Spinal cord (tissue), 9 donors: ENCODE measurements at regions not wholly inside any gene's neighbourhood (a gene's known extent, or its start where the extent isn't known, plus 50 kb on each side); places are given as distances from the start of the nearest gene placed in this dataset.

ENCODE experiments used
- DNase-seq, 6 donors: peaks; one replicate each; pipeline versions ENCODE4 v3.0.0 to v3.0.0-alpha.2; 2013 to 2015; ENCODE audit warnings: low spot score in 6 of 6, low read depth in 4 of 6
- H3K27ac ChIP-seq: one replicate; pipeline ENCODE4 v1.5.1; 2013; ENCODE audit warnings: low read depth, low read length, control low read depth
- H3K27me3 ChIP-seq: one replicate; pipeline ENCODE4 v1.6.1; 2013; ENCODE audit warnings: low read length; ENCODE audit not compliant: control insufficient read depth, insufficient read depth
- H3K36me3 ChIP-seq: one replicate; pipeline ENCODE4 v1.6.1; 2013; ENCODE audit warnings: low read length; ENCODE audit not compliant: control insufficient read depth, insufficient read depth
- H3K4me1 ChIP-seq: one replicate; pipeline ENCODE4 v1.6.1; 2013; ENCODE audit warnings: low read length; ENCODE audit not compliant: control insufficient read depth, insufficient read depth
- H3K4me3 ChIP-seq: one replicate; pipeline ENCODE4 v1.5.1; 2013; ENCODE audit warnings: low read depth, low read length, control low read depth
- H3K9me3 ChIP-seq: one replicate; pipeline ENCODE4 v1.6.1; 2013; ENCODE audit warnings: low read length; ENCODE audit not compliant: control insufficient read depth, insufficient read depth
- WGBS: methylation state at CpG from one replicate; pipeline ENCODE4 v1.1.5; 2013; ENCODE audit warnings: missing lambda C conversion rate; ENCODE audit not compliant: insufficient coverage; 5-methylcytosine and 5-hydroxymethylcytosine counted together
- donor health status: healthy.

GRCh38 chr5:87756951-87757350 is 344.2 kb upstream of the CCNH start:
- Histone ChIP-seq H3K36me3 (no peaks in the 10 kb centered on the region), H3K9me3 (no peaks in the 10 kb centered on the region), H3K27ac (no peak overlapping the region), H3K27me3 (no peaks in the 10 kb centered on the region), H3K4me3 (no peak overlapping the region), H3K4me1 (no peaks in the 10 kb centered on the region)
- no peak for DNase-seq
- no CpG with 5 or more reads among the region's 1 CpG for whole genome bisulfite sequencing

- H3K4me1 ChIP-seq: no peaks in the 10 kb centered on the region
- no peaks in the 10 kb centered on the region for H3K27me3 ChIP-seq
- H3K9me3 ChIP-seq: no peaks in the 10 kb centered on the region
- WGBS: 8% methylated on average over 2 of the region's 5 CpGs
- H3K36me3 ChIP-seq: no peaks in the 10 kb centered on the region
- peak in 2 of 6 donors; percentile 56 to 78 for DNase-seq
- no peak overlapping the region for H3K27ac ChIP-seq
- no peak overlapping the region for H3K4me3 ChIP-seq
Measured at GRCh38 chr5:87755360-87755759, 342.6 kb upstream of the CCNH start.

DNA sequence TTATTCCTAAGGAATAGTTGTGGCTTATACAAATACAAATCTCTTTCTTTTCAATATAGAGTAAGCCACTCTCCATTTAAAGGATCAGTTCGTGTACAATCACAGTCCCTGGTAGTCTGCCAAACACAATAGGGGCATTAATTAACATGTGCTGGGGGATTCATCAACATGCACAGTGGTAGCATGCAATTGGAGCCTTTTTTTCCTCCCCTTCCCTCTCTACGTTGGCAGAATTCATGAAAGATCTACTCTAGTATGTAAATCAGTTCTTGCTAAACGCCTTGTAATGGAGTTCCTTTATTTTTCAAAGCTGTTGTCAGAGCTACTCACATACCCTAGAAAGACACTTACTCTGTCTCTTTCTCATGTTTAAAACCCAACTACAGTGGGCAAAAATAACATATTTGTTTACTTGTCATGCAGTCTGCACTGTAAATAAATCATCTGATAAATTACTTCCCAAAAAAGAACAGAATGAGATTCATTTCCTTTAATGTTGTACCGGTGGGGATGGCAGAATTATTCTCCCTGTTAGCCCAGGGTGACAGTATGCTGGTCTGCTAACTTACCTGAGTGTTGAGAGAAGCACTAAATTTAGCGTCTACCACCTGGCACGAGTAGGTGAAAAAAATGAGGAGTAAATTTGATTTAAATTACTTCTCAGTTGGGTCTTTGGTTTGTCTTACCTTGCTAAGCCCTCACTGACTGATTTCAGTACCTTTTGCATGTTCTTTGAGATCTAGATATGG is 341.5 kb upstream of the CCNH start:
- peak in 5 of 6 donors; percentile 74 to 98 (median 83) for DNase-seq
- H3K4me1 ChIP-seq: no peaks in the 10 kb centered on the region
- 23% methylated on average over 2 of the region's 6 CpGs for WGBS

DNA sequence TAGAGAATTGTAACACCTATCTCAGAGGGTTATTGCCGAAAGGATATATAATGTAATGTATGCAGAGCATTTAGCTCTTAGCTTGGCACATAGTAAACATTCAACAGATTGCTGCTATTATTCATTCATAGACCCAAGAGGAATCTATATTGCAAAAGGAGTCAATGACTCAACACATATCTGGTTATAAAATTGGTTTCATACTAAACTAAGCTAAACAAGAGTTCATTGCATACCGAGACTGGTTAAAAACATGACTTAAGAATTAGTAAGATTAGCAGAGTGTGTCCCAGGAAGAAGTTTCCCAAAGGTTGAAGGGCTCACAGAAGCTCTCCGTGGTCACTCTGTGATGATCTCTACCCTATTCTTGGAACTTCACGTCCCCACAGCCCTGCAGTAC is 339.6 kb upstream of the CCNH start:
- H3K4me1 ChIP-seq: no peaks in the 10 kb centered on the region
- no peaks in the 10 kb centered on the region for H3K27me3 ChIP-seq
- DNase-seq: no peak
- H3K4me3 ChIP-seq: no peak overlapping the region
- no peaks in the 10 kb centered on the region for H3K36me3 ChIP-seq
- H3K27ac ChIP-seq: no peak overlapping the region
- H3K9me3 ChIP-seq: no peaks in the 10 kb centered on the region
- 100% methylated on average over 2 of the region's 4 CpGs for whole genome bisulfite sequencing

More for the DNA sequence above, 341.5 kb upstream of the CCNH start:
- Histone ChIP-seq H3K27me3 (no peaks in the 10 kb centered on the region), H3K27ac (peak overlapping the region; percentile 60), H3K36me3 (no peaks in the 10 kb centered on the region), H3K4me3 (no peak overlapping the region), H3K9me3 (no peaks in the 10 kb centered on the region)

DNA sequence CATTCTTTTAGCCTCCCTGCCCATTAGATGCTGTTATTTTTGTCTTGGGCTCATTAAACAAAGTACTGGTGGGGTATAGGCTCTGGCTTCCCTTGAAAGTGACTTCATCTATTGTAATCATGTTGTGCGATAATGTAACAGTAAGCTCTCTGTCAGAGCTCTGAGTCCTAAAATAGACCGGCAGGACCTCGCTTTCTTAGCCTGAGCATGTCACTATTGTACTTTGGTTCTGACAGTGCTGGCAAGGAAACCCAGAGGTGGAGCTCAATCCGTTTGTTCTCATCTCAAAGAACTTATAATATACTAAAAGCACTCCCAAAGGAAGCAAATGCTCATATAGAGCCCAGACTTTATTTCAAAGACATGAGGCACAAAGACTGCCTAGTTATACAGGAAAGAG is 339.1 kb upstream of the CCNH start:
- WGBS: 33% methylated on average over 1 of the region's 4 CpGs
- Histone ChIP-seq H3K36me3 (no peaks in the 10 kb centered on the region), H3K4me3 (no peak overlapping the region), H3K4me1 (no peaks in the 10 kb centered on the region), H3K9me3 (no peaks in the 10 kb centered on the region), H3K27ac (no peak overlapping the region), H3K27me3 (no peaks in the 10 kb centered on the region)
- DNase-seq: peak in 1 of 6 donors; percentile 41

DNA sequence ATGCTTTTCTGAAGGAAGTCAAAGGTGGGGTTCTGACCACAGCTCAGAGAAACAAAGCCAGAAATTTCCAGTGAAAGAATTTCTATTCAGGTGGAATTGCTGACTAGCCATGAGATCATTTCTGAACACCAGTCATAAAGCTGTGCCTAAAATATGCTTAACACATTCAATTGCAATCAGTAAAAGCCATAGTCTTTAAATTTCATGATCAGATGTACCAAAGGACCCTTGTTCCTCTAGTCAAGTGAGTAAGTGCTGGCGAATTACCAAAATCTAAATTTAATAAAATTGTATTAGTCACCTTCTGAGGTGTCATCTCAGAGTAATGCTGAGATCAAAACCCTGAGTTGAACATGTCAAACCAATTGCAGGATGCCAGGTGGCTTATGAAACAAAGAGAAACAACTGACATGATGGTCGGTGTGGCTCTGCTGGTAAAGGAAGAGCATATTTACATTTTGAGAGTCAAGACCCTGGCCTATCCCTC is 334.2 kb upstream of the CCNH start:
- Histone ChIP-seq H3K27ac (no peak overlapping the region), H3K9me3 (no peaks in the 10 kb centered on the region), H3K4me3 (no peak overlapping the region), H3K36me3 (no peaks in the 10 kb centered on the region), H3K4me1 (no peaks in the 10 kb centered on the region), H3K27me3 (no peaks in the 10 kb centered on the region)
- DNase-seq: no peak
- 71% methylated on average over 1 of the region's 2 CpGs for WGBS

GRCh38 chr5:87746341-87746740 is 333.6 kb upstream of the CCNH start:
- DNase-seq: no peak
- Histone ChIP-seq H3K4me1 (no peaks in the 10 kb centered on the region), H3K27ac (no peak overlapping the region), H3K27me3 (no peaks in the 10 kb centered on the region), H3K36me3 (no peaks in the 10 kb centered on the region), H3K9me3 (no peaks in the 10 kb centered on the region), H3K4me3 (no peak overlapping the region)

- H3K4me1 ChIP-seq: no peaks in the 10 kb centered on the region
- DNase-seq: peak in 2 of 6 donors; percentile 13 to 37
- no CpG with 5 or more reads among the region's 2 CpGs for WGBS
- H3K9me3 ChIP-seq: no peaks in the 10 kb centered on the region
- H3K27me3 ChIP-seq: no peaks in the 10 kb centered on the region
- no peak overlapping the region for H3K4me3 ChIP-seq
- H3K27ac ChIP-seq: no peak overlapping the region
- no peaks in the 10 kb centered on the region for H3K36me3 ChIP-seq
Measured at GRCh38 chr5:87741881-87742280, 329.2 kb upstream of the CCNH start.

DNA sequence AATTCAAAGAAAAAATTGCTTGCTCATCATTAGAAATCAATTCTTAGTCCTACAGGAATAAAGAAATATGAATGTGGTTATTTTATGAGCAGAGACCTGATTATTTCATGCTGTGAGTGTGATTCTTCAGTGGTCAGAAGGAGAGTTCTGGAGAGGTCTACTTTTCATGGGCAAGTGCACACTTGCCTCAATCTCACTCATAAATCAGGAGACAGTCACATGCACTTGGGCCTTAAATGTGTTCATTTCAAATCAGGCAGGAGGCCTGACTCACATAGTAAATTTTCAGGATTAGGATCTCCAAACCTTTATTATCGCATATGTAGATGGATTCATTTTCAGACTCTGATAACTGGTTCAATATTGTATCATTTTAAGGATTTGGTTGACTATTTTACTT is 323.2 kb upstream of the CCNH start:
- no peak overlapping the region for H3K4me3 ChIP-seq
- DNase-seq: no peak
- no peaks in the 10 kb centered on the region for H3K9me3 ChIP-seq
- WGBS: no CpG with 5 or more reads among the region's 1 CpG
- no peaks in the 10 kb centered on the region for H3K4me1 ChIP-seq
- no peak overlapping the region for H3K27ac ChIP-seq
- no peaks in the 10 kb centered on the region for H3K36me3 ChIP-seq
- no peaks in the 10 kb centered on the region for H3K27me3 ChIP-seq

- H3K27me3 ChIP-seq: no peaks in the 10 kb centered on the region
- WGBS: 39% methylated on average over 2 of the region's 3 CpGs
- no peak overlapping the region for H3K4me3 ChIP-seq
- no peaks in the 10 kb centered on the region for H3K4me1 ChIP-seq
- peak overlapping the region; percentile 58 for H3K27ac ChIP-seq
- no peaks in the 10 kb centered on the region for H3K9me3 ChIP-seq
- peak in 1 of 6 donors; percentile 60 for DNase-seq
- no peaks in the 10 kb centered on the region for H3K36me3 ChIP-seq
Measured at GRCh38 chr5:87733897-87734296, 321.2 kb upstream of the CCNH start.
